ENCODE measurements at regions not wholly inside any gene's neighbourhood (a gene's known extent, or its start where the extent isn't known, plus 50 kb on each side); places are given as distances from the start of the nearest gene placed in this dataset.

DNA sequence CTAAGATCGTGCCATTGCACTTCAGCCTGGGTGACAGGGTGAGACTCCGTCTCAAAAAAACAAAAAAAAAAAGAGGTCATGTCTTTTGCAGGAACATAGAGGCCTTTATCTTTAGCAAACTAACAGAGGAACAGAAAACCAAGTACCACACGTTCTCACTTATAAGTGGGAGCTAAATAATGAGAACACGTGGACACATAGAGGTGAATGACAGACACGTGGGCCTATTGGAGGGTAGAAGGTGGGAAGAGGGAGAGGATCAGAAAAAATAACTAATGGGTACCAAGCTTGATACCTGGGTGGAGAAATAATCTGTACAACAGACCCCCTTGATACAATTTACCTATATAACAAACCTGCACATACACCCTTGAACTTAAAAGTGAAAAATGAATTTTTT lies 401.4 kb upstream of the NAALADL2 start:
- intact Hi-C loops (cut with micrococcal nuclease): no loop called here
- no peak overlapping the region for H3K4me2 ChIP-seq (ENCODE audit: insufficient read depth, low read length)
- no peaks in the 10 kb centered on the region for H3K36me3 ChIP-seq (ENCODE audit: control insufficient read depth in 2 of 2, extremely low read depth in 1 of 2, insufficient read depth in 2 of 2, low read length in 2 of 2)
- dilution Hi-C loops (cut with MboI; ENCODE audit: extremely low pct_ligation_motif_present, low sequenced_read_pairs): no loop called here
- POLR2A ChIA-PET: interaction anchor here (0.6 kb wide), 1 partner anchor 10 kb away, joined by 3 read pairs; no protein-coding TSS in a partner anchor
- H3K27me3 ChIP-seq (ENCODE audit: control insufficient read depth in 2 of 2, insufficient read depth in 2 of 2, low read length in 2 of 2): no peaks in the 10 kb centered on the region
- H3K27ac ChIP-seq (ENCODE audit: insufficient read depth, low read depth, low read length): no peak overlapping the region
- H3K4me1 ChIP-seq (ENCODE audit: control insufficient read depth, extremely low read depth, insufficient read depth, low read length): no peaks in the 10 kb centered on the region
- no peaks in the 10 kb centered on the region for H3K9me3 ChIP-seq (replicated peaks; ENCODE audit: control insufficient read depth, insufficient read depth, low read length)
- no peak for FAIRE-seq
- no TSS peak for BruUV-seq (replicated peaks)
- no peak for DNase-seq (ENCODE audit: low read depth, low spot score)
- no peak overlapping the region for H3K9ac ChIP-seq (replicated peaks; ENCODE audit: extremely low read depth, insufficient read depth, low read length)
- CTCF ChIA-PET: no interaction called here
- TF ChIP-seq, protein P1, sequence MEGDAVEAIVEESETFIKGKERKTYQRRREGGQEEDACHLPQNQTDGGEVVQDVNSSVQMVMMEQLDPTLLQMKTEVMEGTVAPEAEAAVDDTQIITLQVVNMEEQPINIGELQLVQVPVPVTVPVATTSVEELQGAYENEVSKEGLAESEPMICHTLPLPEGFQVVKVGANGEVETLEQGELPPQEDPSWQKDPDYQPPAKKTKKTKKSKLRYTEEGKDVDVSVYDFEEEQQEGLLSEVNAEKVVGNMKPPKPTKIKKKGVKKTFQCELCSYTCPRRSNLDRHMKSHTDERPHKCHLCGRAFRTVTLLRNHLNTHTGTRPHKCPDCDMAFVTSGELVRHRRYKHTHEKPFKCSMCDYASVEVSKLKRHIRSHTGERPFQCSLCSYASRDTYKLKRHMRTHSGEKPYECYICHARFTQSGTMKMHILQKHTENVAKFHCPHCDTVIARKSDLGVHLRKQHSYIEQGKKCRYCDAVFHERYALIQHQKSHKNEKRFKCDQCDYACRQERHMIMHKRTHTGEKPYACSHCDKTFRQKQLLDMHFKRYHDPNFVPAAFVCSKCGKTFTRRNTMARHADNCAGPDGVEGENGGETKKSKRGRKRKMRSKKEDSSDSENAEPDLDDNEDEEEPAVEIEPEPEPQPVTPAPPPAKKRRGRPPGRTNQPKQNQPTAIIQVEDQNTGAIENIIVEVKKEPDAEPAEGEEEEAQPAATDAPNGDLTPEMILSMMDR (IDR thresholded peaks at IDR 0.05; ENCODE audit: extremely low read depth in 1 of 2, insufficient read depth in 1 of 2, low read depth in 1 of 2, low read length in 2 of 2): no peak
- TF ChIP-seq EZH2 (IDR thresholded peaks at IDR 0.05; ENCODE audit: borderline replicate concordance, low read depth, low read length, severe bottlenecking): no peak
- no peak for TF ChIP-seq MYC (IDR thresholded peaks at IDR 0.05; ENCODE audit: low read depth, low read length)
- TF ChIP-seq JUN (IDR thresholded peaks at IDR 0.05; ENCODE audit: borderline replicate concordance, insufficient read depth, insufficient read length, low read depth): no peak
- no peak for TF ChIP-seq FOS (IDR thresholded peaks at IDR 0.05; ENCODE audit: borderline replicate concordance, insufficient read depth, low read length)
- TF ChIP-seq, protein P2, sequence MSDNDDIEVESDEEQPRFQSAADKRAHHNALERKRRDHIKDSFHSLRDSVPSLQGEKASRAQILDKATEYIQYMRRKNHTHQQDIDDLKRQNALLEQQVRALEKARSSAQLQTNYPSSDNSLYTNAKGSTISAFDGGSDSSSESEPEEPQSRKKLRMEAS (IDR thresholded peaks at IDR 0.05; ENCODE audit: insufficient read depth, insufficient read length): no peak
- TF ChIP-seq GATA2 (IDR thresholded peaks at IDR 0.05; ENCODE audit: insufficient read depth, insufficient read length, low read depth, low read length): no peak
- no peak for TF ChIP-seq POLR2A (IDR thresholded peaks at IDR 0.05; ENCODE audit: low read depth, low read length)
- TF ChIP-seq POLR2AphosphoS5 (IDR thresholded peaks at IDR 0.05; ENCODE audit: insufficient read depth, low read depth, low read length): no peak
- no peaks in the 10 kb centered on the region for H3K79me2 ChIP-seq (ENCODE audit: control insufficient read depth, insufficient read depth, low read length)
- H3K4me3 ChIP-seq (replicated peaks in 1 of 3; ENCODE audit: insufficient read depth in 1 of 3, low read depth in 1 of 3, low read length in 3 of 3): no peak overlapping the region
- no peaks in the 10 kb centered on the region for H4K20me1 ChIP-seq (replicated peaks; ENCODE audit: control insufficient read depth, extremely low read depth, insufficient read depth, low read length)
- H3K9me1 ChIP-seq (replicated peaks; ENCODE audit: control insufficient read depth, extremely low read depth, insufficient read depth, low read length): no peaks in the 10 kb centered on the region
- H2AFZ ChIP-seq (ENCODE audit: low read depth, low read length): no peak overlapping the region

Data from endothelial cell of umbilical vein (primary cell).